Fibroblast of skin of left biceps (primary cell): ENCODE measurements at regions not wholly inside any gene's neighbourhood (a gene's known extent, or its start where the extent isn't known, plus 50 kb on each side); places are given as distances from the start of the nearest gene placed in this dataset.
A peak's percentile ranks its signal among the peaks of the same experiment; 100 is the strongest.
"Not testable (repeated sequence)": the region's sequence is repeated elsewhere in the genome, so short reads cannot be mapped to it uniquely, and the experiment has no call there.

ENCODE experiments used
- DNase-seq, 2 experiments: peaks; one replicate each; pipeline ENCODE4 v3.0.0-alpha.2; 2013; ENCODE audit warnings: low read depth in 2 of 2

DNA sequence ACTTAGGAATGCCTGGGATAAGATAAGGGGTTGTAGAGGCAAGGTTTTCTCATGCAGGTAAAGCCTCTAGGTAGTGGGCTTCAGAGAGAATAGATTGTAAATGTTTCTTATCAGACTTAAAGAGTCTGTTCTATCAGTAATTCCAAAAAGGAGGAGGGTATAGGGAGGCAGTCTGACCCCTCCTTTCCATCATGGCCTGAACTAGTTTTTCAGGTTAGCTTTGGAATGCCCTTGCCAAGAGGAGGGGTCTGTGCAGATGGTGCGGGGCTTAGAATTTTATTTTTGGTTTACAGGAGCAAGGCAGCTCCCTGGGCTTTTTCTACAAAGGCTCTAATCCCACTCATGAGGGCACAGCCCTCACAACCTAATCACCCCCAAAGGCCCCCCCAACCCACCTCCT is 135.0 kb downstream of the B3GNT2 start:
- DNase-seq, result no peak

- no peak for DNase-seq
Measured at GRCh38 chr2:62329797-62330196, 133.9 kb downstream of the B3GNT2 start.

DNA sequence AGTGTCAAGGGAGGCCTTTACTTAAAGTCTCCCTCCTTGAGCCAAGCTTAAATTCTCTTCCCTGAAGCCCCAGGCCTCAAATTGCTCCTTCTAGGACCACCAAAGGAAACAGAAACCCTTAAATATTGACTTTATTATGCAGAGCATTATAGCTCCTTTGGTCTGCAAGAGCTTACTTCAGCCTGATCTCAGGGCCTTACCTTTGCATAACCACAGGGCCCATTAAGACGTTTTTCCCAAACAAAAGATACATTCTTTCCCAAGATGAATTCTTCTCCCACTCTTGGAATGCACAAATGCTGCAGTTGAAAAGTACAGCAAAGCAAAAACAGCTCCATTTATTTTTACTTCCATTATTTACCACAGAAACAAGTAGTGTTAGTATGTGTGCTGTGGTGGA is 130.8 kb downstream of the B3GNT2 start:
- no peak for DNase-seq

- no peak for DNase-seq
Measured at GRCh38 chr2:62325398-62325797, 129.5 kb downstream of the B3GNT2 start.

GRCh38 chr2:62321380-62322289 is 125.7 kb downstream of the B3GNT2 start:
- no peak for DNase-seq

DNA sequence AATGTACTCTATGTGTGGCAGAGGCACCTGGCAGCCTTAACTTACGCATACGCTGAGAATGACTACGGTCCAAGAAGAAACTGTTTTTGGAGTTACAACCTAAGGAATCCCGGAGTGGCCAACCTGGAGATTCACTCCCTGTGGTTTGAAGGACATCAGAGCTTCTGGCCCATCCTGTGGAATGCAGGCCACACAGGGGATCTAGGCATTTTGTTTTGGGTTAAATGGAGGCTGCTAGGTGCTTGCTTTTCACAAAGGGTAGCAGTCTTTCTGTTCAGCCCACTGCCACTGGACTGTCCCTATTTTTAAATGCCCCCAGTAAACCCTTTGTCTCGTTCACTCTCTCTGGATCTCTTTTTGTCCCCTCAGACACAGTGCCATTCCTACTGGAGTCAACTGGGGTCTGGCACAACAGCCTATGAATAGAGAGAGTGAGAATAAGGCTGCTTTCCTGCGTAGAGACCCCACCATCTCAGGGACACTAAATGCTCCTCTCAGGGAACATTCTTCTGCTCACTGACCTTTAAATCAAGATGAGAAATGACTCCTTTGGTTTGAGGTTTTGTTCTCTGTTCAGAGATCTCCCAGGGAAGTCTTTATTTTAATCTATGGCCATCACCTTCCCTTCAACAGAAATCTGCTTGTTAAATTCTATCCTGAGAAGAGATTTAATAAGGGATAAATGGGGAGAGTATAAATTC is 124.9 kb downstream of the B3GNT2 start:
- DNase-seq, result no peak

DNA sequence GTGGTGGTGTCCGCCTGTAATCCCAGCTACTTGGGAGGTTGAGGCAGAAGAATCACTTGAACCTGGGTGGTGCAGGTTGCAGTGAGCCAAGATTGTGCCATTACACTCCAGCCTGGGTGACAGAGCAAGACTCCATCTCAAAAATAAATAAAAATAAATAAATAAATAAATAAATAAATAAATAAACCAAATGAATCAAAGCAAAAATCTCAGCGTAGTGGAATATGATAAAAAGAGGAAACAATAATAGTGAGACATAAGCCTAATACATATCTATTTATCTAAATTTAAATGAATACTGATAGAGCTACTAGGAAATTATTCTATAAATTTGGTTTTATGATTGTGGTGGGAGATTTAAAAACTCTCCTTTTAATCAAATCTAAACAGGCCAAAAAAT is 124.2 kb downstream of the B3GNT2 start:
- DNase-seq, result not testable (repeated sequence)

DNA sequence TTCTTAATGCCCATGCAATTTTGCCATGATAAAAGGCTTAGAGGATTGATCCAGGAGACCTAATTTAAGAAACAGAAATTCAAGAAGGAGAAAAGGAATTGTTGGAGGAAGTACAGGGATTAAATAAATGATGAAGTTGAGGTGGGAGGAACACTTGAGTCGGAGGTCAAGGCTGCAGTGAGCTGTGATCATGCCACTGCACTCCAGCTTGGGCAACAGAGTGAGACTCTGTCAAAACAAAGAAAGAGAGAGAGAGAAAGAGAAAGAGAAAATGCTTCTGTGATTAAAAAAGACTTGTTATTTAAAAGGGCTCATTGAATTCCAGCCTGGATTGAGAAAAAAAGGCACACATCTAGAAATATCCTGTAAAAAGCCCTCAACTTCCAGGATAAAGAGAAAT is 123.2 kb downstream of the B3GNT2 start:
- DNase-seq, result no peak

DNA sequence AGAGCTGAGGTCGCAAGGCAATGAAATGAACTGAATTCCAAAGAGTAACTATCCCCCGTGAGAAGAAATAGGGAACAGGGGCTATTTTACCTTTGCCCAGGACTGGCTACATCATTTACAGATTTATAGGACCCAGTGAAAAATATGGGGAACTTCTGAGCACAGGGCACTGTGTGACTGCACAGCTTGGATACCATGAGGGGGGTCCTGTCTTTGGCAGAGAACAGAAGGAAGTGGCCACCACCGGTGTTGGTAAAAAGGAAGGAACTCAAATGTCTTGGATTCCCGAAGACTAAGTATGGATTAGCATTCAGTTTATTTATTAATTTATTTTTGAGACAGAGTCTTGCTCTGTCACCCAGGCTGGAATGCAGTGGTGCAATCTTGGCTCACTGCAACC is 119.6 kb downstream of the B3GNT2 start:
- DNase-seq, result no peak

DNA sequence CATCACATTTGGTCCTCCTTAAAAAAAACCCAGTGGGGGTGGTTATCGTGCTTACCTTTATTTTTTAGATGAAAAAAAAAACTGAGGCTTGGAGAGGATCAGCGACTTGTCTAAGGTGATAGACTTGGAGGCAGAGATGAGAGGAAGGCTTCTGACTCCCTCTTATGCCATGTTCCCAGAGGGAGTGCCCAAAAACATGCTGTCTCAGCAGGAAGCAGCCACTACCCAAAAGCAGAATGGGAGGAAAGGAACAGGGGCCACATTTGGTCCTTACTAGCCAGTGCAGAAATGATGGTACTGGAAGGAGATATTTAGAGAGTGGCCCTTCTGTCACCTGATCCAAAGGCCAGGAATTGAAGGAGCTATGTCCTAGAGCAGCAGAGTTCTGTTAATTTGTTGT is 118.4 kb downstream of the B3GNT2 start:
- no peak for DNase-seq

DNA sequence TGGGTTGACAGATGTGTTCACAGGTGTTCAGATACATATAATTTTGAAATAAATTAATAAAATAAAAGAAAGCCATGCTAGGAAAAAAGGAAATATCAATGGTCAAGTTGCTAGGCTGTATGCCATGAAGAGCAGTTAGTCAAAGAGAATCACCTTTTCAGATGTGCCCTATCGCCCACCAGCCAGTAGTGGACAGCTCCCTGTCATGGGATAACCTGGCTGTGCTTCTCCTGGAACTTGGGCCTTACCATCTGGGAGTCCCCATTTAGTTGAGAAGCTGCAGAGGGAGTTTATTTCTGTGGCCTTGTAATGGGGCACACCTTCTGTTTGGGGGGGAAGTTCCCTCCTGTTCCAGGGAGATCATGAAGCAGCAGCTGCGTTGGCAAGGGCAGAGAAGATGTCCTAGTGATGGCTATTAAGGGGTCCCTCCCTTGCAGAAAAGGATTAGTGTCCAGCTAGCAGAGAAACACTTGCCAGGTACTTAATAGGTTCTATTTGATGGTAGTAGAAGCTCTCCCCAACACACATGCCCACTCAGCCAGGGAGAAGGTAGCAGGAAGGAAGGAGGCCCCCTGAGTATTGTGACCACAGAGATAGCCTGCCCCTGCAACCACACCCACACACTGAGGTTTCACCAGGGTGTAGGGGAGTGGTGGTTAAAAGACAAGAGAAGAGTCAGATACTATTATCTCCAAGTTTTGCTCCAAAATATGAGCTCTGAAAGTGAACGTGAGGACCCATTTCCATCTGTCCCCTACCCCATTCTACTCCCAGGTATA is 117.7 kb downstream of the B3GNT2 start:
- DNase-seq, result no peak

- no peak for DNase-seq
Measured at GRCh38 chr2:62309465-62310091, 113.7 kb downstream of the B3GNT2 start.

DNA sequence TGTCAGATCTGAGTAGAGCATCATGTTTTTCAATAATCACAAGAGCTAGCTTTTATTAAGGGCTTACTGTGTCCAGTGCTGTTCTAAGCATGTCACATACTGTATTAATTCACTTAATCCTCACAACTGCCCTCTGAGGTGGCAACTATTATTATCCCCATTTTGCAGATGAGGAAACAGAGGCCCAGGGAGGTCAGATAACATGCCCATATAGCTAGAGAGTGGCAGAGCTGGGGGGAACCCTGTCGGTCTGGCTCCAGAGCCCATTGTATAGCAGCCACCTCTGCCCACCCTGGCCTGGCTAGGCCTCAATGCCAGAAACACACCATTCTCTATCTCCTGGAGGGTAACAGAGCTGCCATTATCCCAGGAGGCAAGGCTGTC is 113.2 kb downstream of the B3GNT2 start:
- no peak for DNase-seq

GRCh38 chr2:62307469-62308389 is 111.8 kb downstream of the B3GNT2 start:
- no peak for DNase-seq

DNA sequence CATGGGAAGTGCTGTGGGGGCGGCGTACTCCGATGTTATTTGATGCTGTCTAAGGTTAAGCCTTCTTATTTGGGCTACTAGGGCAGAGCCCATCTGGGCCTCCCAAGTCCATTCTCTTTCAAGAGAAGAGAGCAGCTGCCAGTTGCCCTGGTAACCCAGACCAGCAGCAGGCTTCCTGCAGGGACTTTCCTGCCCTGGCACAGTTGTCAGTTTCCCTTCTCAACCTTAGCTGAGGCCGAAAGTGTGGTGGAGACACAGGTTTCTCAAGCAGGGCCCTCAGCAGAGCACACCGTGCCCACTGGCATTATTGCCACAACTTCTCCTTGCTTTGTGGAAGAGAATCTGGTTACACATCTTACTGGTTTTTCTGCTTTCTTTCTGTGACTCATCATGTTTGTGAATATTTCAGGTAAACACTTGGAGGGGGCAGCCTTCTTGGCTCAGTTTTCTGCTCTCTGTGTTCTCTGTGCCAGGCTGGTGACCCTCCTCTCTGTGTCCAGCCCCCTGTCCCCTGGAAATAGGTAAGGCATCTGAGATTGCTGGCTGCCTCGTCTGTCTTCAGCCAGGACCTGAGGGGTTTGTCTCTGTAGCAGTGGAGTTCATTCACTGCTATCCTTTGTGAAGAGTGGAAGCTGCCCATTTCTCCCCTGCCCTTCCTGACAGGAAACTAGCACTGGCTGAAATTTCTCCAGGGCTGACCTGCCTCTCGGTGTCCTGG is 111.0 kb downstream of the B3GNT2 start:
- no peak for DNase-seq

DNA sequence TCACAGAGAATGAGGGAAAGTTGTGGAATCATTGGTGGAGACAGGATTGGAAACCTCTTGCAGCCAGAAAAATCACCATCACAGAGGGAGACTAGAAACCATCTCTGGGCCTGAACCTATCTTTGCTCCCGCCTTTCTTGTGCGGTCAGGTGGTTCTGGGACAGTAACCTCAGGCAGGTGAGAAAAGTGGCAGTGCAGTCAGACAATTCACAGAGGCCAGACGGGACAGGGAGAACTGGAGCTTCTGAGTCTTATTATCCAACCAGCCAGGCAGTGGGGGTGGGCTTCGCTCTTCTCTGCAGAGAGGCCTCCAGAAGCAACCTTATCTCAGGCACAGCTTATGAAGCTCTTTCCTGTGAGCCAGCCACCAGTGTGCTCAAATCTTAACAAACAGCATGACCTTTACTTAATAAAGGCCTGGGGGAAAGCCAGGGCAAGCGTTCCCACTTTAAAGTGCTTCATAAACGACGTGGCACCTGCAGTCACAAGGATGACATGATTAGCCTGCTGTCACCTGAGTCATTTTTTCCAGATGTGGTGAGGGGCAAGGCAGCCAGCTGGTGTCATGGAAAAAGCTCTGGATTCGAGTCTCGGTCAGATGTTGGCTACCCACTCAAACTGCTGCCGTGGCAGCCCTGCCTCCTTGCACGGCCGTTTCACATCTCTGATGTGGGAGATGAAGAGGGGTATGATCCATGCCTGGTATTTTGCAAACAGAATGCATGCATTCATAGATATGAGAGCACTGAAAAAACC is 109.7 kb downstream of the B3GNT2 start:
- DNase-seq, result no peak

DNA sequence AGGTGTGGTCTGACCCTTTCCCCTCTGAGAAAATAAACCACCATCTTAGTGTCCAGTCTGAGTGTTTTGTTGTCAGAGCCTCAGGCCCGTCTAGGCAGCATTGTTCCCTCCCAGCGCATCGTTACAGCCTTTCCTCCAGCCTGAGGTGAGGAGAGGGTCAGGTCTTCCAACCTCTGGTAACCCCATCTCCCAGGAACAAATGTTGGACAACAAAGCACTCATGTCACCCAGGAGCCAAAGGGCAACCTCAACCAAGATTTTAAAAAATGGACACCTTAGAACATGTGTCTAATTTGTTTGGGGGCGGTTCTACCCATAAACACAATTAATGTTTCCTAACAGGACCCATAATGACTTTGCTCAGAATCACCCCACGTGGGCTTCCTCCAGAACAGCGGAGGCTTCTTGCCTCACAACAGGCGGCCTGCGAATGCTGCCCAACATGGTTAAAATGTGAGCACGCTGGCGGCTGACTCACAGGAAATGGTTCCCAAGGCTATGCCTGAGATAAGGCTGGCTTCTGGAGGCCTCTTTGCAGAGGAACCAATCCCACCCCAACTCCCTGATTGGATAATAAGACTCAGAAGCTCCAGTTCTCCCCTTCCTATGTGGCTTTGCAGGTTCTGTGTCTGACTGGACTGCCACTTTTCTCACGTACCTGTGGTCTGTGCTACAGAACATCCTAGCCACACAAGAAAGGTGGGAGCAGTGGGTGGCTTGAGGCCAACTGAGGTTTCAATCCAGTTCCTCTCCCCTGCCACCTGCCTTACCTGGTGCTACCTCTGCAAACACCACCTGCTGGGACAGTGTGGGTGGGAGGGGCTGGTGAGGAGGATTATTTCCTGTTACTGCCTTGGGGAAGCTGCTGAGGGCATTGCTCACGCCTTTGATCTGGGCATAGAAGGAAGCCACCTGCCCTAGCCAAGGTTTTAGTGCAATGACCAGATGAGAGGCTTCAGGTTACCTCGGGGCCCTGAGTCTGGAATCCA is 108.8 kb downstream of the B3GNT2 start:
- DNase-seq, result peak; percentile 44 to 51

GRCh38 chr2:62303788-62304187 is 107.9 kb downstream of the B3GNT2 start:
- DNase-seq, result no peak
